ENCODE measurements at regions not wholly inside any gene's neighbourhood (a gene's known extent, or its start where the extent isn't known, plus 50 kb on each side); places are given as distances from the start of the nearest gene placed in this dataset.
"Not testable (repeated sequence)": the region's sequence is repeated elsewhere in the genome, so short reads cannot be mapped to it uniquely, and the experiment has no call there.

DNA sequence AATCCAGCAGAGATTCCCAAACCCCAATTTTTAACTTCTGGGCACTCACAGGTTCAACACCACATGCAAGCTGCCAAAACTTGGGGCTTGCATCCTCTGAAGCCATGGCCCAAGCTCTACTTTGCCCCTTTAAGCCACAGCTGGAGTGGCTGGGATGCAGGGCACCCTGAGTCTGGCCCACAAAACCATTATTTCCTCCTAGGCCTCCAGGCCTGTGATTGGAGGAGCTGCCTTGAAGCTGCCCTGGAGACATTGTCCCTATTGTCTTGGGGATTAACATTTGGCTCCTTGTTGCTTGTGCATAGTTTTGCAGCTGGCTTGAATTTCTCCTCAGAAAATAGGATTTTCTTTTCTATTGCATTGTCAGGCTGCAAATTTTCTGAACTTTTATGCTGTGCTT lies 109.8 kb upstream of the RPRM start:
- H3K4me3 ChIP-seq (ENCODE audit: low read length) = no peak overlapping the region
- TF ChIP-seq, protein P1, sequence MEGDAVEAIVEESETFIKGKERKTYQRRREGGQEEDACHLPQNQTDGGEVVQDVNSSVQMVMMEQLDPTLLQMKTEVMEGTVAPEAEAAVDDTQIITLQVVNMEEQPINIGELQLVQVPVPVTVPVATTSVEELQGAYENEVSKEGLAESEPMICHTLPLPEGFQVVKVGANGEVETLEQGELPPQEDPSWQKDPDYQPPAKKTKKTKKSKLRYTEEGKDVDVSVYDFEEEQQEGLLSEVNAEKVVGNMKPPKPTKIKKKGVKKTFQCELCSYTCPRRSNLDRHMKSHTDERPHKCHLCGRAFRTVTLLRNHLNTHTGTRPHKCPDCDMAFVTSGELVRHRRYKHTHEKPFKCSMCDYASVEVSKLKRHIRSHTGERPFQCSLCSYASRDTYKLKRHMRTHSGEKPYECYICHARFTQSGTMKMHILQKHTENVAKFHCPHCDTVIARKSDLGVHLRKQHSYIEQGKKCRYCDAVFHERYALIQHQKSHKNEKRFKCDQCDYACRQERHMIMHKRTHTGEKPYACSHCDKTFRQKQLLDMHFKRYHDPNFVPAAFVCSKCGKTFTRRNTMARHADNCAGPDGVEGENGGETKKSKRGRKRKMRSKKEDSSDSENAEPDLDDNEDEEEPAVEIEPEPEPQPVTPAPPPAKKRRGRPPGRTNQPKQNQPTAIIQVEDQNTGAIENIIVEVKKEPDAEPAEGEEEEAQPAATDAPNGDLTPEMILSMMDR (conservative IDR thresholded peaks at IDR 0.05; ENCODE audit: low read depth, low read length) = no peak
- DNase-seq (ENCODE audit: low read depth) = no peak

DNA sequence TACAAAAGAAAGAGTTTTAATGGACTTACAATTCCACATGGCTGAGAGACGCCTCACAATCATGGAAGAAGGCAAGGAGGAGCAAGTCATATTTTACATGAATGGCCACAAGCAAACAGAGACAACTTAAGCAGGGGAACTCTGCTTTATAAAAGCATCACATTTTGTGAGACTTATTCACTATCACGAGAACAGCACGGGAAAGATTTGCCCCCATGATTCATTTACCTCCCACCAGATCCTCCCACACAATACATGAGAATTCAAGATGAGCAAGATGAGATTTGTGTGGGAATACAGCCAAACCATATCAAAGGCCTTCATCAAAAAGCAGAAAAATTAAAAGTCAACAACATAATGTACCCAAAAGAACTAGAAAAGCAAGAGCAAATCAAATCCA lies 111.0 kb upstream of the RPRM start:
- TF ChIP-seq, protein P1 (conservative IDR thresholded peaks at IDR 0.05; ENCODE audit: low read depth, low read length) = no peak
- no peak for DNase-seq (ENCODE audit: low read depth)

DNA sequence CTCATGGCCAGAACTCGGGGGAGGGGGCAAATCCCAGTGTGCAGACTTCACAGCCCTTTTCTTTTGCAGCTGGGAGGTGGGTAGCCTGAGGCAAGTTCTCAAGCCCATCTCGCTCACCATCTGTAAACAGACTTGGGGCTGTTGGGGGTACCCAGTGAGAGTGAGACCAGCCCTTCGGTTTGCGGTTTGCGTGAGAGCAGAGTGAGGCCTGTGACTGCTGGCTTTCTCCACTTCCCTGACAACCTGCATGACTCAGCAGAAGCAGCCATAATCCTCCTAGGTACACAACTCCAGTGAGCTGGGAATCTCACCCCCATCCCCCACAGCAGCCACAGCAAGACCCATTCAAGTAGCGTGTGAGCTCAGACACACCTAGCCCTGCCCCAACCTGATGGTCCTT lies 114.5 kb upstream of the RPRM start:
- not testable (repeated sequence) for H3K4me3 ChIP-seq (ENCODE audit: low read length); DNase-seq (ENCODE audit: low read depth)

More for the DNA sequence above, 111.0 kb upstream of the RPRM start:
- H3K4me3 ChIP-seq (ENCODE audit: low read length) = no peak overlapping the region

DNA sequence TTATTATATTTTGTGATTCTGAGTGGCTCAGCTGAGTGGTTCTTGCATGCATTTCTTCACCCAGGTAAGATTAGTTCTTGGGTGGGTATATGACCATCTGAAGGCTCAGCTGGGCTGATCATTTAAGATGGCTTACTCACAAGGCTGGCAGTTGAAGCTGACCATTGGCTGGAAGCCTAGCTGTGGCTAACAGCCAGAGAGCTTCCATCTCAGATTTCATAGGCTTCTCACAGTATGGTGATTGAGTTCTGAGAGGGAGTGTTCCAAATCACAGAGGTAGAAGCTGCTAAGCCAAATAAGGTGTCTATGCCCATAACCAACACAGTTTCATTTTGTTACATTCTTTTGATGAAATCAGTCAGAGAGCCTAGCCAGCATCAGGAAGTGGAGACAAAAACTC lies 117.4 kb upstream of the RPRM start:
- no peak overlapping the region for H3K4me3 ChIP-seq (ENCODE audit: low read length)
- peak; percentile 46 for DNase-seq (ENCODE audit: low read depth)
- TF ChIP-seq, protein P1 (conservative IDR thresholded peaks at IDR 0.05; ENCODE audit: low read depth, low read length) = no peak

DNA sequence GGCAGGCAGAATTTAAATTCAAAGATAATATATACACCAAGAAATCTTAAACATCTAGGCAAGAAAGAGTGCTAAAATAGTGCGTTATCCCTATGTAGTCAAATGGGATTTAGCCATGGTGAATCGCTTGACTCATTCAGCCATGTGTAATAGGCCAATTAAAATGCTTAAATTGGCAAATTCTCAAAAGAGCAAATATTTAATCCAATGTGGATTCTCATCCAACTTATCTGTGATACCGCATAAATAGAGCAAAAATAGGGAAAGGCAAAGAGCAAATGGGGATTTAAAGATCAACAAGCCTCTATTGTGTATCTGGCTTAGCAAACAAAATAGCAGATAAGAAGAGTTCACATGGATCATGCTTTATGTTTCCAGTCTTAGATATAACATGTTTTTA lies 123.2 kb upstream of the RPRM start:
- no peak overlapping the region for H3K4me3 ChIP-seq (ENCODE audit: low read length)
- TF ChIP-seq, protein P1 (conservative IDR thresholded peaks at IDR 0.05; ENCODE audit: low read depth, low read length) = no peak
- peak; percentile 52 for DNase-seq (ENCODE audit: low read depth)

DNA sequence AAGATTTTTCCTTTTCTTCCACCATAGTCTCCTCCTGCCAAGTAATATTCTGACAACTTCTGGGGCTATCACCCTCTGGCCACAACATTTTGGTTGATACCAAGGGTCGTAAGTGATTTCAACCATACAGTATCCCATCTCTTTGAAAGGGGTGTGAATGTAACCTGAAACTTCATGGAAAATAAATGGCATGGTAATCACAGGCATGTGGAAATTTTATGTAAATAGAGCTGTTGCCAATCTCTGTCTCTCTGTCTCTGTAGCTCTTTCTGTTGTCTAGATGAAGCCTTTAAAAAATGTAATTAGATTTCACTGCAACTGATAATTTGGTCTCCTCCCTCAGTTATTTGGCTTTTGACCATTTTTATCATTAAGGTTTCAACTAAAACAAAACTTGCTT lies 125.6 kb upstream of the RPRM start:
- TF ChIP-seq, protein P1 (conservative IDR thresholded peaks at IDR 0.05; ENCODE audit: low read depth, low read length) = no peak
- H3K4me3 ChIP-seq (ENCODE audit: low read length) = no peak overlapping the region
- no peak for DNase-seq (ENCODE audit: low read depth)

DNA sequence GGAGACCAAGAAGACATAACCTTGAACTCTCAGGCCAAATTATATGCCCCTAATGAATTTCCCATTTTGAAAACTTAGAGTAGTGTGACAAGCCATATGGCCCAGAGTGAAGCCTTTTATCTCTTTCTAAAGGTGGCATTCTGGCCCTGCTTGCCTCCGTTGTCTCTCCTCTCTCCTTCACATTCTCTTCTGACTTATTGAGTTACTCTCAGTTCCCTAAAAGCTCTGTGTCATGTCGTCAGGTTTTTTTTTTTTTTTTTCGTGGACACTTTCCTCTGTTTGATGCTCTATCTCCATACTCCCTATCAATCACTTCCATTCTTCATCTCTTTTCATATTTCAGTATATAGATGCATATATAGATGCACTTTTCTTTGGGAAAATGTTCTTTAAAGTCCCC lies 128.1 kb upstream of the RPRM start:
- TF ChIP-seq, protein P1 (conservative IDR thresholded peaks at IDR 0.05; ENCODE audit: low read depth, low read length) = no peak
- no peak for DNase-seq (ENCODE audit: low read depth)
- H3K4me3 ChIP-seq (ENCODE audit: low read length) = no peak overlapping the region

DNA sequence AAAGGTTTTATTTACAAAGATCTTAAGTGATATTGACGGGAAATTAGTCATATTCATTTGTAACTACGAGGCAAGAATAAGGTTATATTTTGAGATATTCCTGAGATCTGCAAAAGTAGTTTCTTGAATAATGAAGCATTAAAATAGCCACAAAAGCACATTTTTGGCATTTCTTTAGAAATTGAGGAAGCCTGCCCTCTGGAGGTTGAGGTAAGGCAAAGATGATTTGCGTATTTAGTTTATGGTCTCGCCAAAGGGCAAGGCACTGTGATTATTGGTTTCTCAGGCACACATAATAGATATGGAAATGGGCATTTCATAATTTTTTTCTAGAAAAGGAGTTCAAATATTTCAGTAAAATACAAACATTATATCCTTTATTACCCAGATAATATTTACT lies 143.7 kb upstream of the RPRM start:
- TF ChIP-seq, protein P1 (conservative IDR thresholded peaks at IDR 0.05; ENCODE audit: low read depth, low read length) = peak; percentile 53
- no peak for DNase-seq (ENCODE audit: low read depth)

More for the DNA sequence above, 143.7 kb upstream of the RPRM start:
- H3K4me3 ChIP-seq (ENCODE audit: low read length) = no peak overlapping the region
